HG03520 (cell line): ENCODE measurements at regions not wholly inside any gene's neighbourhood (a gene's known extent, or its start where the extent isn't known, plus 50 kb on each side); places are given as distances from the start of the nearest gene placed in this dataset.
"Not testable (repeated sequence)": the region's sequence is repeated elsewhere in the genome, so short reads cannot be mapped to it uniquely, and the experiment has no call there.

ENCODE experiments used
- ATAC-seq: cut with Tn5 transposase; IDR thresholded peaks from one replicate; pipeline ENCODE4 v1.9.1; 2021; ENCODE audit warnings: mild to moderate bottlenecking, moderate library complexity; ENCODE audit not compliant: unreplicated experiment

DNA sequence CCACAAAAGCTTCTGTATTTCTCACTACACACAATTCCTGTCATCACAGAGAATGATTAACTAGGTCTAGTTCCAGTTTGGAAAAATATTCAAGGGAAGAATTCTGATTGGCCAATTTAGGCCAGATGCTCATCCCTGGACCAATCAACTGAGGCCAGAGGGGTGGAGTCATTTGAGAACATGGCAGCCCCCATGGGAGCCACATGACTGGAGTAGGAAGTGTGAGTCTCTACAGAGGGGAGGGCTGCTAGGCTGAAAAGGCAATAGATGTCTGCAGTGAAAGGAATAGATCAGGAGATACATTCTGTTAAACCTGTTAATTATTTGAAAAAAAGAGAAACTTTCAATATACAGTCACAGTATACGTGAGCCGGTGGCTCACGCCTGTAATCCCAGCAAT lies 125.2 kb downstream of the UNC93B1 start:
- ATAC-seq, result not testable (repeated sequence)

- not testable (repeated sequence) for ATAC-seq
These were observed 126.6 kb downstream of the UNC93B1 start for GRCh38 chr11:67877316-67877715.

GRCh38 chr11:67873223-67873622 lies 130.7 kb downstream of the UNC93B1 start:
- ATAC-seq, result not testable (repeated sequence)

GRCh38 chr11:67871168-67871567 lies 132.7 kb downstream of the UNC93B1 start:
- ATAC-seq, result not testable (repeated sequence)

DNA sequence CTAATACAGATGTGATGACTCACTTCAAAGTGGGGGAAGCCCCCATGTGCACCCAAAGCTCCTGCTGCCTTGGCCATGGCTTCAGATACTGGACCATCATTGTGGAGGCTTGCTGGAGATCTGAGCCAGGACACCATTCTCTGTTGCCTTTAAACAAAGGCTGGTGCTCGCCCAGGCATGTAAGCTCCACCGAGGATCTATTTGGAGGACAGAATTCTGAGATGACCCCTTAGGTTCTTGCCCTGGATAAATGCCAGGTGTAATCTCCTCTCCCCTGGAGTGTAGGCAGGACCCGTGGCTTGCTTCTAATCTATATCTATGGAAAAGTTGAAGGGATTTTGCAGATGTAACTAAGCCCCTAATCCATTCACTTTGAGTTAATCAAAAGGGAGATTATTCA lies 141.0 kb downstream of the UNC93B1 start:
- not testable (repeated sequence) for ATAC-seq

- ATAC-seq, result not testable (repeated sequence)
These were observed 144.3 kb downstream of the UNC93B1 start for GRCh38 chr11:67859513-67860161.

DNA sequence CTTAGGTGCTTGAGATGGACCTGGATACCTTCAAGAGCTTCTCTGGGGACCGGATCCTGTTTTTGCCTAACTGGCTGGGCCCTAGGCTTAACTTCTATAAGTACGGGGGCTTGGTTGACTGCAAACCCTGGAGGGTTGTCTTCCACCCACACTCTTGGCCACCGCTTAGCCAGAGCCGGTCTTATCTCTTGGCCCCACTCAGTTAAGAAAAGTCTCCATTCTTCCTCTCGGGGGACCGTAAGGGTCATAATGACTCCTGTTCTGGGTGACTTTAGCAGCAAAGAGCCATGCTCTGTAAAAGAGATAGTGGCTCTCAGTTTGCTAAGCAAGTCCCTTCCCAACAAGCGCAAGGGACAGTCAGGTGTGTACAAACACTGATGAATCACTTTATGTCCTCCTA lies 153.2 kb downstream of the UNC93B1 start:
- ATAC-seq, result not testable (repeated sequence)

DNA sequence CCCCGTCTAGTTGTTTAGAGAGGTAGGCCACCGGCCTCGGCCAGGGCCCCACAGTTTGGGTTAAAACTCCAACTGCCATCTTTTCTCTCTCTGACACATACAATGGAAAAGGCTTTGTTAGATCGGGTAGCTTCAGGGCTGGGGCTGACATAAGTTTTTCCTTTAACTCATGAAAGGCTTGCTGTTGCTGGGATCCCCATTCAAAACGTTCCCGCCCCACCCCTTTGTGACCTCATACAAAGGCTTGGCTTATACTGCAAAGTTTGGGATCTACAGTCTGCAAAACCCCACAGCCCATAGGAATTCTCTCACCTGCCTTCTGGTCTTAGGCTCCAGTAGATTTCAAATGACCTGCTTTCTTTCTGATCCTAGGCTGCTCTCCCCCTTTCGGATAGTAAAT lies 154.1 kb downstream of the UNC93B1 start:
- not testable (repeated sequence) for ATAC-seq

DNA sequence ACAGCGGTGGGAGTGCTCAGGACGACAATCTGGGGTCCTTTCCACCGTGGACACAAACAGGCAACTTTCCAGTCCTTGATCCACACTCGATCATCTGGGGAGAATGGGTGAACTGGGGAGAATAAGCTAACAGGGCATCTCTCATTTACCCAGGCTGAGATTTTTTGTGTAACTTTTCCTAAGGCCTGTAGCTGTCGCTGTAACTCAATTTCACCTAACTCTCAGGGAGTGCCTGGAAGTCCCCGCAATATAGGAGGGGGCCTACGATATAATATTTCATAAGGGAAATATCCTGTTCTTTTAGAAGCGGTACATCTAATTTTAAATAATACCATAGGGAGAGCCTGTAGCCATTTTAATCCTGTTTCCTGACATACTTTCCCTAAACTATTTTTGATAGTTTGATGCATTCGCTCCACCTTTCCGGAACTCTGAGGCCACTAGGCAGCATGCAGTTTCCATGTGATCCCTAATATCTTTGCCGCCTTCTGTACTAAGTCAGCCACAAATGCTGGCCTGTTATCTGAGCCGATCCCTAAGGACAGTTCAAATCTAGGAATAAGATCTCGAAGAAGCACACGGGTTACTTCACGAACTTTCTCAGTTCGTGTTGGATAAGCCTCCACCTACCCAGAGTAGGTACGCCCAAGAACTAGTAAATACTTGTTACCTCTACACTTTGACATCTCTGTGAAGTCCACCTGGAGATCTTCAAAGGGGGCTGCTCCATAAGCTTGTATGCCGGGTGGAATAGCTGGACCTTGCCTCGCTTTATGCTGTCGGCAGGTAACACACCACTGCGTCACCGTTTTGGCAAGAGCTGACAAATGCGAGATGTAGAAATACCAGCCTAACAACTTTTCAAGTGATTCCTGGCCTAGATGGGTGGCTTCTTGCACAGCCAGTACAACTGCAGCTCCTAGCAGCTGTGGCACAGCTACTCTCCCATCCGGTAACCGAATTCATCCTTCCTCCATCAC lies 155.7 kb downstream of the UNC93B1 start:
- not testable (repeated sequence) for ATAC-seq

GRCh38 chr11:67846303-67846702 lies 157.6 kb downstream of the UNC93B1 start:
- not testable (repeated sequence) for ATAC-seq

- ATAC-seq, result not testable (repeated sequence)
These were observed 158.6 kb downstream of the UNC93B1 start for GRCh38 chr11:67845296-67845695.

GRCh38 chr11:67840599-67840998 lies 163.3 kb downstream of the UNC93B1 start:
- ATAC-seq, result not testable (repeated sequence)

- ATAC-seq, result not testable (repeated sequence)
These were observed 155.7 kb upstream of the ALDH3B2 start for GRCh38 chr11:67830152-67830551.

DNA sequence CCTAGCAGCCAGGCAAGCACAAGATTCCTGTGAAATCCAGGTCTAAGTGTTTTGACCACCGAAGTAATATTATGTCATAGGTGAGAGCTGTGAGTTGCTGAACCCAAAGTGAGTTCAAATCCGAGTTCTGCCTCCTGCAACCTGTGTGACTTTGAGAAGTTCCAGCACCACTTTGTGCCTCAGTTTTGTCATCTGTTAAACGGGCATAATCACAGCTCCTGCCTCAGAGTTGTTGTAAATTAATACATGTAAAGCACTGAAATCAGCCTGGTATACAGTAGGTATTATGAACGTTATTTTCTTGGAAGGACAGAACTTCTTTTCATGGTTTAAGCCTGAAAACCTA lies 152.5 kb upstream of the ALDH3B2 start:
- not testable (repeated sequence) for ATAC-seq

DNA sequence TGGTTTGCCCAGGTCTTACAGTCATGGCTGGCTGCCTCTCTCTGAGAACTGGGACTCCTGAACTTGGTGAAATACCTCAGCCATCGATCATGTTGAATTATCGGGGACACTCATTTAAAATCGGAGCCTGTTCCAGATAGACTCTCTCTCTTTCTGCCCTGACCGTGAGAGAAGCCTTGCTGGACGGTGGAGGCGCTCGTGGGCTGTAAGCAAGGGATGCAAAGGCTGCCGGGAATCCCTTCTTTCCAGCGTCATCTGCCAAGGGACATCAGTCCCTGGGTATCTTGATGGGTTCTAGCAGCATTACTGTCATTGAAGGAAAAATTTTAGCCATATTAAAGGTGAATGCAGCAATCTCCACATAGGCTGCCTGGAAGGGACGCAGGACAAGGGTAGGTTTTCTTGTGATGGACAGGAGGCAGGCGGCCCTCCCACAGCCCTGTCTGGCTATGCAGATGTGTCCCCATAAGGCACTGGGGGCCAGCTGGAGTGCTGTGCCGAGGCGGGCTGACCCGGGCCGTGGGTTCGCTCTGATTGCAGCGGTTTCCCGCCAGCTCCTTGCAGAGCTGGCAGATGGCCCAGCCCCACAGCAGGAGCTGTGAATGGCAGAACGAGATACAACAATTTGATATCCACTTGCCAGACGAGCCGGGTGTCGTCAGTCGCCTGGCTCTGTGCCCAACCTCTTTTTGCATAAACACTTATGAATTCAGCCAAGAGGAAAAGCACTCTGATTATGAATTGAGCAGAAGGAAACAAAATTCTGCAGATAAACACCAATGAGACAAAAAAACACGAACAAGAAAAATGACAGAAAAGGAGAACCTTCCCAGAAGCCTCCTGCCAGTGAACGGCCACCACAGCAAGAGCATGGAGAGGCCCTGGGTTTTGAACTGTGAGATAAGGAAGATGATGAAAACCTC lies 151.9 kb upstream of the ALDH3B2 start:
- ATAC-seq, result not testable (repeated sequence)

- not testable (repeated sequence) for ATAC-seq
These were observed 150.4 kb upstream of the ALDH3B2 start for GRCh38 chr11:67824861-67825260.

- no peak for ATAC-seq
These were observed 145.7 kb upstream of the ALDH3B2 start for GRCh38 chr11:67820081-67820480.

- ATAC-seq, result not testable (repeated sequence)
These were observed 143.1 kb upstream of the ALDH3B2 start for GRCh38 chr11:67817558-67817957.

- not testable (repeated sequence) for ATAC-seq
These were observed 134.9 kb upstream of the ALDH3B2 start for GRCh38 chr11:67809301-67809700.

DNA sequence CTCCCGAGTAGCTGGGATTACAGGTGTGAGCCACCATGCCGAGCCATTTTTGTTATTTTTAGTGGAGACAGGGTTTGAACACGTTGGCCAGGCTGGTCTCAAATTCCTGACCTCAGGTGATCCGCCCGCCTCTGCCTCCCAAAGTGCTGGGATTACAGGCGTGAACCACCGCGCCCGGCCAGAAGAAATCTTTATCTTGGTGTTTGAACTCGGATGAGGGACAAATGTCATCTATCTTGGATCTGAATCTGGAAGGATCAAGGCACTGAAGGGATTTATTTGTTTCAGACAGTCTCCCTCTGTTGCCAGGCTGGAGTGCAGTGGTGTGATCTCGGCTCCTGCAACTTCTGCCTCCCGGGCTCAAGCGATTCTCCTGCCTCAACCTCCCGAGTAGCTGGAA lies 133.5 kb upstream of the ALDH3B2 start:
- ATAC-seq, result not testable (repeated sequence)
